ENCODE measurements at regions not wholly inside any gene's neighbourhood (a gene's known extent, or its start where the extent isn't known, plus 50 kb on each side); places are given as distances from the start of the nearest gene placed in this dataset.

DNA sequence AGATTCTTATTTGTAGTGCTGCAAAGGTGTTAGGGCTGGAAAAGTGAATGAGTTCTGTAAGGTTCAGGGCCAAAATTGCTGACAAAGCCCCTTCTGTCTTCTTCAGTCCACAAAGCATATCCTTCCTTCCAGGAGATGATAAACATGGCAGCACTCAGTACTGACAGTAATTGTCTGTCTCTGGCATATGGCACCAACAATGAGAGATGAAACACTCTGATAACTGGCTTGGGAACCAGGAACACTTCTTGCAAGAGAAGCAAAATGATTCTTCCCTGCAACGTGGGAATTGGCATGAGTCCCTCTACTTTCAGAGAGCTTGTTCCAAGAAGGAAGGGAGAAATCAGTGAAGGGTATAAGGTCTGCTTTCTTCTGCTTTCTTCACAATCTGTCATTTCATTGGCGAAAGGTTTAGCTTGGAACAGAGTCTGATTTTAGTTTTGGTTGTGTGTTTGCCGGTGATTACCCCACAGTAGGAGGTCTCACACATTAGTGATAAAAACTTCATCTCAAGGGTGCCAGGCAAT lies 963.3 kb downstream of the NLGN4X start:
- Histone ChIP-seq H3K4me3 (ENCODE audit: low read length) (no peak overlapping the region), H3K27me3 (ENCODE audit: control insufficient read depth, insufficient read depth, low read length, poor library complexity, severe bottlenecking) (no peaks in the 10 kb centered on the region), H3K9ac (ENCODE audit: extremely low read depth, low read length, poor library complexity, severe bottlenecking) (no peak overlapping the region), H3K36me3 (ENCODE audit: control insufficient read depth, insufficient read depth, low read length) (no peaks in the 10 kb centered on the region), H3K9me3 (ENCODE audit: control insufficient read depth, low read length) (no peaks in the 10 kb centered on the region), H3K27ac (ENCODE audit: low read depth, low read length) (no peak overlapping the region), H3K4me1 (ENCODE audit: control insufficient read depth, insufficient read depth, low read length) (no peaks in the 10 kb centered on the region)
- no peaks in the 10 kb centered on the region for H3K36me3 Mint-ChIP-seq (ENCODE audit: low read depth)
- H3K4me3 Mint-ChIP-seq, result no peak overlapping the region
- H3K9me3 Mint-ChIP-seq, result peaks cover 6% of the 10 kb centered on the region
- DNase-seq, result no peak
- 88% methylated on average over 1 of the region's 3 CpGs; no CpG with 5 or more reads in 1 of the 2 experiments for WGBS, 2 experiments (ENCODE audit: insufficient coverage in 1 of 2, insufficient read length in 1 of 2)
- no peak for TF ChIP-seq CTCF (conservative IDR thresholded peaks at IDR 0.05)
- H3K4me1 Mint-ChIP-seq, result peaks cover 6% of the 10 kb centered on the region
- no peak overlapping the region for H3K27ac Mint-ChIP-seq
- H3K27me3 Mint-ChIP-seq (ENCODE audit: insufficient read depth), result no peaks in the 10 kb centered on the region

- peaks cover 6% of the 10 kb centered on the region for H3K9me3 Mint-ChIP-seq
Measured at GRCh38 chrX:5250106-5250505, 978.6 kb downstream of the NLGN4X start.

GRCh38 chrX:5242091-5242790 lies 986.4 kb downstream of the NLGN4X start:
- Mint-ChIP-seq H3K9me3 (peaks cover 31% of the 10 kb centered on the region), H3K27me3 (ENCODE audit: insufficient read depth) (no peaks in the 10 kb centered on the region), H3K36me3 (ENCODE audit: low read depth) (peaks cover 27% of the 10 kb centered on the region), H3K4me3 (peak overlapping the region; percentile 28), H3K4me1 (peaks cover 21% of the 10 kb centered on the region), H3K27ac (peak overlapping the region; percentile 91)
- WGBS, 2 experiments (ENCODE audit: insufficient coverage in 1 of 2, insufficient read length in 1 of 2), result 0 to 7% methylated on average over 1 to 4 of the region's 7 CpGs
- Histone ChIP-seq H3K36me3 (ENCODE audit: control insufficient read depth, insufficient read depth, low read length) (no peaks in the 10 kb centered on the region), H3K4me1 (ENCODE audit: control insufficient read depth, insufficient read depth, low read length) (no peaks in the 10 kb centered on the region), H3K27ac (ENCODE audit: low read depth, low read length) (no peak overlapping the region), H3K9me3 (ENCODE audit: control insufficient read depth, low read length) (peaks cover 29% of the 10 kb centered on the region), H3K9ac (ENCODE audit: extremely low read depth, low read length, poor library complexity, severe bottlenecking) (no peak overlapping the region), H3K4me3 (ENCODE audit: low read length) (no peak overlapping the region), H3K27me3 (ENCODE audit: control insufficient read depth, insufficient read depth, low read length, poor library complexity, severe bottlenecking) (no peaks in the 10 kb centered on the region)
- no peak for TF ChIP-seq CTCF (conservative IDR thresholded peaks at IDR 0.05)
- DNase-seq, result peak; percentile 80

More at GRCh38 chrX:5250106-5250505, 978.6 kb downstream of the NLGN4X start:
- no peak for TF ChIP-seq CTCF (conservative IDR thresholded peaks at IDR 0.05)
- Histone ChIP-seq H3K4me1 (ENCODE audit: control insufficient read depth, insufficient read depth, low read length) (no peaks in the 10 kb centered on the region), H3K27me3 (ENCODE audit: control insufficient read depth, insufficient read depth, low read length, poor library complexity, severe bottlenecking) (no peaks in the 10 kb centered on the region), H3K9ac (ENCODE audit: extremely low read depth, low read length, poor library complexity, severe bottlenecking) (no peak overlapping the region), H3K36me3 (ENCODE audit: control insufficient read depth, insufficient read depth, low read length) (no peaks in the 10 kb centered on the region), H3K4me3 (ENCODE audit: low read length) (no peak overlapping the region), H3K27ac (ENCODE audit: low read depth, low read length) (no peak overlapping the region), H3K9me3 (ENCODE audit: control insufficient read depth, low read length) (no peaks in the 10 kb centered on the region)
- no peaks in the 10 kb centered on the region for H3K27me3 Mint-ChIP-seq (ENCODE audit: insufficient read depth)
- H3K36me3 Mint-ChIP-seq (ENCODE audit: low read depth), result peaks cover 6% of the 10 kb centered on the region
- no peak overlapping the region for H3K27ac Mint-ChIP-seq
- no peak for DNase-seq
- H3K4me1 Mint-ChIP-seq, result peaks cover 5% of the 10 kb centered on the region
- WGBS, 2 experiments (ENCODE audit: insufficient coverage in 1 of 2, insufficient read length in 1 of 2), result 100% methylated on average over 4 of the region's 5 CpGs; no CpG with 5 or more reads in 1 of the 2 experiments
- H3K4me3 Mint-ChIP-seq, result no peak overlapping the region
